ENCODE measurements at regions not wholly inside any gene's neighbourhood (a gene's known extent, or its start where the extent isn't known, plus 50 kb on each side); places are given as distances from the start of the nearest gene placed in this dataset.

- DNase-seq (ENCODE audit: low read depth): no peak
Measured at GRCh38 chr3:40701016-40701588, 176.3 kb downstream of the ZNF621 start.

- DNase-seq (ENCODE audit: low read depth): no peak
Measured at GRCh38 chr3:40704224-40704623, 179.5 kb downstream of the ZNF621 start.

- DNase-seq (ENCODE audit: low read depth): no peak
Measured at GRCh38 chr3:40705663-40706062, 180.9 kb downstream of the ZNF621 start.

- DNase-seq (ENCODE audit: low read depth): no peak
Measured at GRCh38 chr3:40713306-40713705, 188.5 kb downstream of the ZNF621 start.

- no peak for DNase-seq (ENCODE audit: low read depth)
Measured at GRCh38 chr3:40713795-40714194, 189.0 kb downstream of the ZNF621 start.

GRCh38 chr3:40714771-40715345, 190.1 kb downstream of the ZNF621 start:
- no peak for DNase-seq (ENCODE audit: low read depth)

GRCh38 chr3:40715551-40715950, 190.8 kb downstream of the ZNF621 start:
- no peak for DNase-seq (ENCODE audit: low read depth)

GRCh38 chr3:40717471-40717870, 192.7 kb downstream of the ZNF621 start:
- no peak for DNase-seq (ENCODE audit: low read depth)

GRCh38 chr3:40718209-40718608, 193.4 kb downstream of the ZNF621 start:
- DNase-seq (ENCODE audit: low read depth): no peak

GRCh38 chr3:40718681-40719080, 193.9 kb downstream of the ZNF621 start:
- DNase-seq (ENCODE audit: low read depth): no peak

GRCh38 chr3:40719660-40720287, 195.0 kb downstream of the ZNF621 start:
- DNase-seq (ENCODE audit: low read depth): no peak

- no peak for DNase-seq (ENCODE audit: low read depth)
Measured at GRCh38 chr3:40720341-40720740, 195.6 kb downstream of the ZNF621 start.

GRCh38 chr3:40720863-40721262, 196.1 kb downstream of the ZNF621 start:
- DNase-seq (ENCODE audit: low read depth): no peak

GRCh38 chr3:40723083-40723660, 198.4 kb downstream of the ZNF621 start:
- no peak for DNase-seq (ENCODE audit: low read depth)

GRCh38 chr3:40725031-40725430, 200.3 kb downstream of the ZNF621 start:
- no peak for DNase-seq (ENCODE audit: low read depth)

GRCh38 chr3:40731445-40731844, 206.7 kb downstream of the ZNF621 start:
- DNase-seq (ENCODE audit: low read depth): no peak

- DNase-seq (ENCODE audit: low read depth): no peak
Measured at GRCh38 chr3:40736943-40737342, 212.2 kb downstream of the ZNF621 start.

- DNase-seq (ENCODE audit: low read depth): no peak
Measured at GRCh38 chr3:40737343-40737742, 212.6 kb downstream of the ZNF621 start.

- no peak for DNase-seq (ENCODE audit: low read depth)
Measured at GRCh38 chr3:40739971-40740370, 215.2 kb downstream of the ZNF621 start.

- no peak for DNase-seq (ENCODE audit: low read depth)
Measured at GRCh38 chr3:40741729-40742128, 217.0 kb downstream of the ZNF621 start.

GRCh38 chr3:40745381-40746106, 220.8 kb downstream of the ZNF621 start:
- DNase-seq (ENCODE audit: low read depth): no peak

- DNase-seq (ENCODE audit: low read depth): no peak
Measured at GRCh38 chr3:40751666-40752065, 226.9 kb downstream of the ZNF621 start.

GRCh38 chr3:40752492-40752891, 227.7 kb downstream of the ZNF621 start:
- DNase-seq (ENCODE audit: low read depth): no peak
